ENCODE measurements at regions not wholly inside any gene's neighbourhood (a gene's known extent, or its start where the extent isn't known, plus 50 kb on each side); places are given as distances from the start of the nearest gene placed in this dataset.

DNA sequence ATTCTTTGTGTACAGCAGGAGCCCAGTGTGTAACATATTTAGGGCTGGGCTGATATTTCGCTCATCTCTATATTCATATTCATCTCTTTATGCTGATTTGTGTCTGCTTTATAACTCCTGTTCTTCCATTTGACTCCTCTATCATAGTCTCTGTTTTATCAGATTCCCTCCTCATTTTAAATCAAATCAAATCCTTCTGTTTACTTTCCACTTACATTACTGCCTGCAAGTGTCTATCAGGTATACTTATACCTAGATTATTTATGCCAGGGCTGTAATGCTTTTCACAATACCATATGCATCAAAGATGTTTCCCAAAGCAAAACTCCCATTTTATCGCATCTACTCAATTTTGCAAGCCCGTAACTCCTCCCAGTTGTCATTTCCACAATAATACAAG lies 990.7 kb downstream of the SORCS1 start:
- TF ChIP-seq TP53 (CRISPR knock-in tag; IDR thresholded peaks at IDR 0.05) (no peak), IRF2 (CRISPR knock-in tag; IDR thresholded peaks at IDR 0.05; ENCODE audit: borderline replicate concordance, low read depth) (no peak), NR2C2 (CRISPR knock-in tag; IDR thresholded peaks at IDR 0.05) (no peak), MXD4 (CRISPR knock-in tag; IDR thresholded peaks at IDR 0.05; ENCODE audit: borderline replicate concordance) (no peak), JAZF1 (CRISPR knock-in tag; IDR thresholded peaks at IDR 0.05) (no peak), TEAD1 (CRISPR knock-in tag; IDR thresholded peaks at IDR 0.05) (no peak), IRF1 (CRISPR knock-in tag; IDR thresholded peaks at IDR 0.05) (no peak), GRHL2 (CRISPR knock-in tag; IDR thresholded peaks at IDR 0.05; ENCODE audit: insufficient replicate concordance, severe bottlenecking) (no peak), TEAD4 (CRISPR knock-in tag; IDR thresholded peaks at IDR 0.05) (no peak), FOXP1 (CRISPR knock-in tag; IDR thresholded peaks at IDR 0.05; ENCODE audit: borderline replicate concordance) (no peak), NR1H2 (CRISPR knock-in tag; IDR thresholded peaks at IDR 0.05) (no peak), FOXK1 (CRISPR knock-in tag; IDR thresholded peaks at IDR 0.05) (no peak), ZBTB21 (CRISPR knock-in tag; IDR thresholded peaks at IDR 0.05; ENCODE audit: borderline replicate concordance) (no peak), NFATC4 (CRISPR knock-in tag; IDR thresholded peaks at IDR 0.05) (no peak), CBFB (CRISPR knock-in tag; IDR thresholded peaks at IDR 0.05; ENCODE audit: low read depth) (no peak)
- TF ChIP-seq, protein P1, sequence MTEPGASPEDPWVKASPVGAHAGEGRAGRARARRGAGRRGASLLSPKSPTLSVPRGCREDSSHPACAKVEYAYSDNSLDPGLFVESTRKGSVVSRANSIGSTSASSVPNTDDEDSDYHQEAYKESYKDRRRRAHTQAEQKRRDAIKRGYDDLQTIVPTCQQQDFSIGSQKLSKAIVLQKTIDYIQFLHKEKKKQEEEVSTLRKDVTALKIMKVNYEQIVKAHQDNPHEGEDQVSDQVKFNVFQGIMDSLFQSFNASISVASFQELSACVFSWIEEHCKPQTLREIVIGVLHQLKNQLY (CRISPR knock-in tag; IDR thresholded peaks at IDR 0.05), result no peak
- TF ChIP-seq, protein P2, sequence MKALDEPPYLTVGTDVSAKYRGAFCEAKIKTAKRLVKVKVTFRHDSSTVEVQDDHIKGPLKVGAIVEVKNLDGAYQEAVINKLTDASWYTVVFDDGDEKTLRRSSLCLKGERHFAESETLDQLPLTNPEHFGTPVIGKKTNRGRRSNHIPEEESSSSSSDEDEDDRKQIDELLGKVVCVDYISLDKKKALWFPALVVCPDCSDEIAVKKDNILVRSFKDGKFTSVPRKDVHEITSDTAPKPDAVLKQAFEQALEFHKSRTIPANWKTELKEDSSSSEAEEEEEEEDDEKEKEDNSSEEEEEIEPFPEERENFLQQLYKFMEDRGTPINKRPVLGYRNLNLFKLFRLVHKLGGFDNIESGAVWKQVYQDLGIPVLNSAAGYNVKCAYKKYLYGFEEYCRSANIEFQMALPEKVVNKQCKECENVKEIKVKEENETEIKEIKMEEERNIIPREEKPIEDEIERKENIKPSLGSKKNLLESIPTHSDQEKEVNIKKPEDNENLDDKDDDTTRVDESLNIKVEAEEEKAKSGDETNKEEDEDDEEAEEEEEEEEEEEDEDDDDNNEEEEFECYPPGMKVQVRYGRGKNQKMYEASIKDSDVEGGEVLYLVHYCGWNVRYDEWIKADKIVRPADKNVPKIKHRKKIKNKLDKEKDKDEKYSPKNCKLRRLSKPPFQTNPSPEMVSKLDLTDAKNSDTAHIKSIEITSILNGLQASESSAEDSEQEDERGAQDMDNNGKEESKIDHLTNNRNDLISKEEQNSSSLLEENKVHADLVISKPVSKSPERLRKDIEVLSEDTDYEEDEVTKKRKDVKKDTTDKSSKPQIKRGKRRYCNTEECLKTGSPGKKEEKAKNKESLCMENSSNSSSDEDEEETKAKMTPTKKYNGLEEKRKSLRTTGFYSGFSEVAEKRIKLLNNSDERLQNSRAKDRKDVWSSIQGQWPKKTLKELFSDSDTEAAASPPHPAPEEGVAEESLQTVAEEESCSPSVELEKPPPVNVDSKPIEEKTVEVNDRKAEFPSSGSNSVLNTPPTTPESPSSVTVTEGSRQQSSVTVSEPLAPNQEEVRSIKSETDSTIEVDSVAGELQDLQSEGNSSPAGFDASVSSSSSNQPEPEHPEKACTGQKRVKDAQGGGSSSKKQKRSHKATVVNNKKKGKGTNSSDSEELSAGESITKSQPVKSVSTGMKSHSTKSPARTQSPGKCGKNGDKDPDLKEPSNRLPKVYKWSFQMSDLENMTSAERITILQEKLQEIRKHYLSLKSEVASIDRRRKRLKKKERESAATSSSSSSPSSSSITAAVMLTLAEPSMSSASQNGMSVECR (CRISPR knock-in tag; IDR thresholded peaks at IDR 0.05; ENCODE audit: borderline replicate concordance), result no peak
- TF ChIP-seq, protein P3, sequence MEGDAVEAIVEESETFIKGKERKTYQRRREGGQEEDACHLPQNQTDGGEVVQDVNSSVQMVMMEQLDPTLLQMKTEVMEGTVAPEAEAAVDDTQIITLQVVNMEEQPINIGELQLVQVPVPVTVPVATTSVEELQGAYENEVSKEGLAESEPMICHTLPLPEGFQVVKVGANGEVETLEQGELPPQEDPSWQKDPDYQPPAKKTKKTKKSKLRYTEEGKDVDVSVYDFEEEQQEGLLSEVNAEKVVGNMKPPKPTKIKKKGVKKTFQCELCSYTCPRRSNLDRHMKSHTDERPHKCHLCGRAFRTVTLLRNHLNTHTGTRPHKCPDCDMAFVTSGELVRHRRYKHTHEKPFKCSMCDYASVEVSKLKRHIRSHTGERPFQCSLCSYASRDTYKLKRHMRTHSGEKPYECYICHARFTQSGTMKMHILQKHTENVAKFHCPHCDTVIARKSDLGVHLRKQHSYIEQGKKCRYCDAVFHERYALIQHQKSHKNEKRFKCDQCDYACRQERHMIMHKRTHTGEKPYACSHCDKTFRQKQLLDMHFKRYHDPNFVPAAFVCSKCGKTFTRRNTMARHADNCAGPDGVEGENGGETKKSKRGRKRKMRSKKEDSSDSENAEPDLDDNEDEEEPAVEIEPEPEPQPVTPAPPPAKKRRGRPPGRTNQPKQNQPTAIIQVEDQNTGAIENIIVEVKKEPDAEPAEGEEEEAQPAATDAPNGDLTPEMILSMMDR (IDR thresholded peaks at IDR 0.05), result no peak
- ChIA-PET POLR2A (no interaction called here), CTCF (no interaction called here)
- H3K4me3 Mint-ChIP-seq, result no peak overlapping the region
- no peaks in the 10 kb centered on the region for H3K9me3 Mint-ChIP-seq
- H3K36me3 Mint-ChIP-seq, result no peaks in the 10 kb centered on the region
- no peaks in the 10 kb centered on the region for H3K27me3 Mint-ChIP-seq (ENCODE audit: low read depth)
- DNase-seq (ENCODE audit: low spot score) (no peak), ATAC-seq (no peak)
- no peak overlapping the region for H3K27ac Mint-ChIP-seq
- H3K4me1 Mint-ChIP-seq, result no peaks in the 10 kb centered on the region

DNA sequence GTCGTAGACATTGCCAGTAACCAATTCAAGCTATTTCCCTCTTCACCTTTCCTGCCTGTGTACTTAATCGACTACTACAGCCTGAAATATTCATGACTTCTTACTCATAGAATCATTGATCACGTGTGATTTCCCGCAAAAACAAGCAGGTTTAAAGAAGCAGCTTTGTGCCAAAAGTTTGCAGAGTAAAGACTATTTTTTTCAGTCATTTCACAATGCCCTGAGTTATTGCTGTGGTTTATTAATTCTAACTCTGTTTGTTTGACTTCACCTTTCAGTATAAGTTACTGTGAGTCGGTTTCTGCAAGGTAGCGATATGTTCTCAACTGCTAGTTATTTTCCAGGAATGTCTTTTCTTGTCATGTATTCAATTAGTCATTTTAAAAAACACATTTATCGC lies 995.3 kb downstream of the SORCS1 start:
- Mint-ChIP-seq H3K9me3 (no peaks in the 10 kb centered on the region), H3K27me3 (ENCODE audit: low read depth) (no peaks in the 10 kb centered on the region), H3K4me1 (no peaks in the 10 kb centered on the region), H3K4me3 (no peak overlapping the region), H3K36me3 (no peaks in the 10 kb centered on the region), H3K27ac (no peak overlapping the region)
- TF ChIP-seq PRDM15 (CRISPR knock-in tag; IDR thresholded peaks at IDR 0.05) (no peak), RORB (CRISPR knock-in tag; IDR thresholded peaks at IDR 0.05) (no peak), ATF2 (CRISPR knock-in tag; IDR thresholded peaks at IDR 0.05; ENCODE audit: borderline replicate concordance, low read depth) (no peak), CREB1 (CRISPR knock-in tag; IDR thresholded peaks at IDR 0.05) (no peak), ZSCAN18 (CRISPR knock-in tag; IDR thresholded peaks at IDR 0.05) (no peak)
- POLR2A ChIA-PET, result no interaction called here
- CTCF ChIA-PET, result no interaction called here
- DNase-seq (ENCODE audit: low spot score) (no peak), ATAC-seq (no peak)
